ENCODE measurements at regions not wholly inside any gene's neighbourhood (a gene's known extent, or its start where the extent isn't known, plus 50 kb on each side); places are given as distances from the start of the nearest gene placed in this dataset.

- TF ChIP-seq CTCF (IDR thresholded peaks at IDR 0.05; ENCODE audit: low read depth, low read length, poor library complexity, severe bottlenecking) (no peak), EZH2phosphoT487 (IDR thresholded peaks at IDR 0.05; ENCODE audit: borderline replicate concordance, low read length) (no peak)
Observed at GRCh38 chr3:70716832-70717231, 404.4 kb upstream of the MDFIC2 start.

Data from DOHH2 (cell line).